GM13976 (cell line): ENCODE measurements at regions not wholly inside any gene's neighbourhood (a gene's known extent, or its start where the extent isn't known, plus 50 kb on each side); places are given as distances from the start of the nearest gene placed in this dataset.

ENCODE experiments used
- DNase-seq: peaks from one replicate; pipeline ENCODE4 v3.0.0; 2012; ENCODE audit warnings: low spot score
- CTCF ChIP-seq: IDR thresholded peaks from 2 replicates; pipeline ENCODE4 v1.5.1; 2012; ENCODE audit warnings: borderline replicate concordance, mild to moderate bottlenecking; ENCODE audit not compliant: insufficient read depth; ENCODE audit errors: extremely low read depth, missing control alignments, control extremely low read depth
- in situ Hi-C: fragments of 300-500 bp; cut with MboI; formaldehyde crosslinking; loops from one replicate; pipeline ENCODE4 v1.12.0; 2022; ENCODE audit warnings: low sequenced_read_pairs, mixed read lengths, inconsistent platforms; ENCODE audit not compliant: unreplicated experiment

- in situ Hi-C loops: no loop called here
- DNase-seq: no peak
- TF ChIP-seq CTCF: no peak
These were observed 1358.4 kb downstream of the EFNA5 start for GRCh38 chr5:106312360-106312759.

DNA sequence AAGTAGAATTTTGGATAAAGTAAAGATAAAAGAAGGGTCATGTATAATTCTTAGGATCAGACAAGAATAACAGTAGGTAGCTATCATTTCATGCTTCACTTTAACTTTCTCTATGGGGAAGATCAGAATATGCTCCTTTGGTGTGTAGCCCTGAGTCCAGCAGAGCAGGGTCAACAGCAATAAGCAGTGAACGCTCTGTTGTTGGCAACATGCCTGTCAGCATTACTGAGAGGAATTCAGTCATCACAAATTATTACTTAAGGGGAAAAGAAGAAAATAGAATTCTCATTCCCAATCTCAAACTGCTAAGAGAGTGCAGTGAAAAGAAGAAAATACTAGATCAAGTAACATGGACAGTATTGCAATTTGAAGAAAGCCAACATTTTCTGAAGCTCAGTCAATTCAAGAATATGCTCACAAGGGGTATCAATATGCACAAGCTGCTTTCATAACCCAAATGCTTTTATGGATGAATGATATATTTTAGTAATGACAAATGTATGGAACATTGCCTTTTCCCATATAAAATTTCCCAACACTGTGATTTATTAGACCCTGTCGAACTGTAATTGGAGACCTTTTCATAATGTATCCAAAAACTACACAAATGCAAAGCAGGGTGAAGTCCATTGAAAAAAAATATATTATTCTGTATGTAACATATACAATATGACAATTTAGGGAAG lies 1359.4 kb downstream of the EFNA5 start:
- DNase-seq: no peak
- no peak for TF ChIP-seq CTCF

GRCh38 chr5:106307265-106307664 lies 1363.5 kb downstream of the EFNA5 start:
- no peak for TF ChIP-seq CTCF
- no peak for DNase-seq
- in situ Hi-C loops: no loop called here

More for the DNA sequence above, 1359.4 kb downstream of the EFNA5 start:
- in situ Hi-C loops: no loop called here

- TF ChIP-seq CTCF: no peak
- in situ Hi-C loops: no loop called here
- DNase-seq: no peak
These were observed 1364.3 kb downstream of the EFNA5 start for GRCh38 chr5:106306313-106307028.

- TF ChIP-seq CTCF: no peak
- in situ Hi-C loops: no loop called here
- no peak for DNase-seq
These were observed 1366.8 kb downstream of the EFNA5 start for GRCh38 chr5:106303911-106304310.

GRCh38 chr5:106292654-106293053 lies 1378.1 kb downstream of the EFNA5 start:
- in situ Hi-C loops: no loop called here
- no peak for TF ChIP-seq CTCF
- DNase-seq: no peak
